Activated B cell treated with CpG ODN at 0.5 μM for 24 hours (primary cell): ENCODE measurements at regions not wholly inside any gene's neighbourhood (a gene's known extent, or its start where the extent isn't known, plus 50 kb on each side); places are given as distances from the start of the nearest gene placed in this dataset.

Experiments used
- ATAC-seq: fragments of 200-7000 bp; cut with Tn5 transposase; one replicate; pipeline ENCODE4 v1.10.0; 2021; ENCODE audit warnings: low read depth, mild to moderate bottlenecking, moderate library complexity
- CTCF ChIA-PET: fragments of 350-600 bp; sonication (Branson Sonifier 250); formaldehyde crosslinking; loops from one replicate; lab custom pipeline; 2021; ENCODE audit warnings: antibody characterized with exemption; lab: Charles Lee
- POLR2A ChIA-PET: fragments of 350-600 bp; sonication (Branson Sonifier 250); formaldehyde crosslinking; loops from one replicate; lab custom pipeline; 2021; ENCODE audit warnings: antibody characterized with exemption; lab: Charles Lee
- DNase-seq: peaks from one replicate; pipeline ENCODE4 v3.0.0; 2022
- H3K27ac Mint-ChIP-seq: one replicate; pipeline ENCODE4 v1.8.0; 2020; ENCODE audit warnings: mixed read lengths
- H3K27me3 Mint-ChIP-seq: one replicate; pipeline ENCODE4 v1.8.0; 2021; ENCODE audit warnings: mixed read lengths
- H3K36me3 Mint-ChIP-seq: one replicate; pipeline ENCODE4 v1.8.0; 2021; ENCODE audit warnings: low read depth, mixed read lengths
- H3K4me1 Mint-ChIP-seq: one replicate; pipeline ENCODE4 v1.8.0; 2021; ENCODE audit warnings: mixed read lengths
- H3K4me3 Mint-ChIP-seq: one replicate; pipeline ENCODE4 v1.8.0; 2020; ENCODE audit warnings: mild to moderate bottlenecking, mixed read lengths
- H3K9me3 Mint-ChIP-seq: one replicate; pipeline ENCODE4 v1.8.0; 2020; ENCODE audit warnings: mixed read lengths
- CTCF ChIP-seq: fragments of 200-600 bp; IDR thresholded peaks from one replicate; pipeline ENCODE4 v1.8.0; 2022; ENCODE audit warnings: antibody characterized with exemption, mild to moderate bottlenecking
- intact Hi-C: fragments of 100-400 bp; cut with micrococcal nuclease; formaldehyde crosslinking; loops from one replicate; pipeline ENCODE4 v1.15.1; 2024

GRCh38 chr2:20939931-20940795, 103.7 kb downstream of the APOB start:
- DNase-seq = no peak
- ChIA-PET POLR2A (no interaction called here), CTCF (no interaction called here)
- no peak for TF ChIP-seq CTCF
- Mint-ChIP-seq H3K27ac (no peak overlapping the region), H3K4me1 (no peaks in the 10 kb centered on the region), H3K27me3 (peaks cover 10% of the 10 kb centered on the region), H3K9me3 (no peaks in the 10 kb centered on the region), H3K4me3 (no peak overlapping the region), H3K36me3 (no peaks in the 10 kb centered on the region)
- intact Hi-C loops = no loop called here
- no peak for ATAC-seq

GRCh38 chr2:20937353-20937752, 106.5 kb downstream of the APOB start:
- ATAC-seq (no peak), DNase-seq (no peak)
- intact Hi-C loops = no loop called here
- H3K36me3 Mint-ChIP-seq = no peaks in the 10 kb centered on the region
- H3K27ac Mint-ChIP-seq = no peak overlapping the region
- no peaks in the 10 kb centered on the region for H3K4me1 Mint-ChIP-seq
- POLR2A ChIA-PET = no interaction called here
- H3K27me3 Mint-ChIP-seq = peaks cover 7% of the 10 kb centered on the region
- H3K9me3 Mint-ChIP-seq = no peaks in the 10 kb centered on the region
- H3K4me3 Mint-ChIP-seq = no peak overlapping the region
- TF ChIP-seq CTCF = no peak
- CTCF ChIA-PET = no interaction called here

GRCh38 chr2:20935168-20935775, 108.6 kb downstream of the APOB start:
- Mint-ChIP-seq H3K36me3 (no peaks in the 10 kb centered on the region), H3K9me3 (no peaks in the 10 kb centered on the region), H3K4me1 (no peaks in the 10 kb centered on the region), H3K27me3 (peaks cover 4% of the 10 kb centered on the region), H3K4me3 (no peak overlapping the region), H3K27ac (no peak overlapping the region)
- DNase-seq = no peak
- intact Hi-C loops = no loop called here
- POLR2A ChIA-PET = no interaction called here
- no peak for TF ChIP-seq CTCF
- CTCF ChIA-PET = no interaction called here
- no peak for ATAC-seq

GRCh38 chr2:20934236-20934635, 109.6 kb downstream of the APOB start:
- CTCF ChIA-PET = no interaction called here
- ATAC-seq (no peak), DNase-seq (no peak)
- intact Hi-C loops = no loop called here
- H3K9me3 Mint-ChIP-seq = peaks cover 2% of the 10 kb centered on the region
- no peak overlapping the region for H3K4me3 Mint-ChIP-seq
- POLR2A ChIA-PET = no interaction called here
- no peak for TF ChIP-seq CTCF
- no peaks in the 10 kb centered on the region for H3K4me1 Mint-ChIP-seq
- peaks cover 2% of the 10 kb centered on the region for H3K27me3 Mint-ChIP-seq
- H3K27ac Mint-ChIP-seq = no peak overlapping the region
- H3K36me3 Mint-ChIP-seq = no peaks in the 10 kb centered on the region

- Mint-ChIP-seq H3K27ac (no peak overlapping the region), H3K36me3 (peaks cover 2% of the 10 kb centered on the region), H3K9me3 (peaks cover 7% of the 10 kb centered on the region), H3K4me3 (no peak overlapping the region), H3K27me3 (peaks cover 5% of the 10 kb centered on the region), H3K4me1 (no peaks in the 10 kb centered on the region)
- ATAC-seq (no peak), DNase-seq (no peak)
- CTCF ChIA-PET = no interaction called here
- POLR2A ChIA-PET = no interaction called here
- no peak for TF ChIP-seq CTCF
- intact Hi-C loops = no loop called here
Measured at GRCh38 chr2:20933714-20934113, 110.2 kb downstream of the APOB start.
